ENCODE measurements at regions not wholly inside any gene's neighbourhood (a gene's known extent, or its start where the extent isn't known, plus 50 kb on each side); places are given as distances from the start of the nearest gene placed in this dataset.

DNA sequence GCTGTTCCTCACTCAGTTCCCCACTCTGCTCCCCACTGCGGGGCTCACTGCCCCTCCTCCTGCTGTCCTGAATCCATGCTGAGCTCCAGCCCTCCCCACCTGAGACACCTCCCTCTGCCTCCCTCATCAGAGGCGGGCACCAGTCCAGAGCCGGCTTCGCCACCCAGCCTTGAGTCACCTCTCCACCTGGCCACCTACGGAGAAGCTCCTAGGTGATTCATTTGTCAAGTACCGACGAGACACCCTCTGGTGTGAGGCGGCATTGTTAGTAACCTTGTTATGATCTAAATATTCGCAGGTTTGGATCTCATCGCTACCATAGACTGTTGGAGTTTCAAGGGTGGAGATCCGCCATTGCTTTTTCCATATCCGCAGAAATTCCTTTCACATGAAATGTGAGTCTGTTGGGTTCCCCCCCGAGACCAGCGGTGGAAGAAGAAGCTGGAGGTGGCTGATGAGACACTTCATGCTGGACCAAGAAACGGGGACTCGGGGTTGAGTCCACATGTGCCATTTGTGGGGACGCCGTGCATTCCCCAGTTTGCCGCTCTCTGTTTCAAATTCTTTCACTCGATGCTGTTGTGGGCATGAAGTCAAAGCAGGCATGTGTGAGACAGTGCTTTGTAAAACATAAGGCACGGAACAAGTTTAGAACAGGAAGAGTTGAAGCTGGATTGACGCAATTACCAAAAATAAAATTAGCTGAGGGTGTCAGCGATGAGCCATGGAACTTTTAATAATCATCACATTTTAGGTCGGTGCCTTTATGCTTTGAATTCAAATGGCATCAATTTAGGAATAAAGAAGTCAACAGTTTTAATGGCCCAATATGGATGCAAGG lies 259.8 kb upstream of the HDAC4 start:
- TF ChIP-seq, protein P1, sequence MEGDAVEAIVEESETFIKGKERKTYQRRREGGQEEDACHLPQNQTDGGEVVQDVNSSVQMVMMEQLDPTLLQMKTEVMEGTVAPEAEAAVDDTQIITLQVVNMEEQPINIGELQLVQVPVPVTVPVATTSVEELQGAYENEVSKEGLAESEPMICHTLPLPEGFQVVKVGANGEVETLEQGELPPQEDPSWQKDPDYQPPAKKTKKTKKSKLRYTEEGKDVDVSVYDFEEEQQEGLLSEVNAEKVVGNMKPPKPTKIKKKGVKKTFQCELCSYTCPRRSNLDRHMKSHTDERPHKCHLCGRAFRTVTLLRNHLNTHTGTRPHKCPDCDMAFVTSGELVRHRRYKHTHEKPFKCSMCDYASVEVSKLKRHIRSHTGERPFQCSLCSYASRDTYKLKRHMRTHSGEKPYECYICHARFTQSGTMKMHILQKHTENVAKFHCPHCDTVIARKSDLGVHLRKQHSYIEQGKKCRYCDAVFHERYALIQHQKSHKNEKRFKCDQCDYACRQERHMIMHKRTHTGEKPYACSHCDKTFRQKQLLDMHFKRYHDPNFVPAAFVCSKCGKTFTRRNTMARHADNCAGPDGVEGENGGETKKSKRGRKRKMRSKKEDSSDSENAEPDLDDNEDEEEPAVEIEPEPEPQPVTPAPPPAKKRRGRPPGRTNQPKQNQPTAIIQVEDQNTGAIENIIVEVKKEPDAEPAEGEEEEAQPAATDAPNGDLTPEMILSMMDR (IDR thresholded peaks at IDR 0.05) = no peak
- no peak for TF ChIP-seq POLR2A (IDR thresholded peaks at IDR 0.05)

Measured in testis (tissue), 2 donors.